Hematopoietic multipotent progenitor cell treated with erythropoietin and hydrocortisone succinate and interleukin-3 and kit ligand, for 4 days (in vitro differentiated cells): ENCODE measurements at regions not wholly inside any gene's neighbourhood (a gene's known extent, or its start where the extent isn't known, plus 50 kb on each side); places are given as distances from the start of the nearest gene placed in this dataset.
"Not testable (repeated sequence)": the region's sequence is repeated elsewhere in the genome, so short reads cannot be mapped to it uniquely, and the experiment has no call there.

Experiments used
- DNase-seq: peaks from one replicate; pipeline ENCODE4 v3.0.0-alpha.2; 2015

GRCh38 chr7:56291-56913 is 136.0 kb upstream of the FAM20C start:
- DNase-seq = no peak

DNA sequence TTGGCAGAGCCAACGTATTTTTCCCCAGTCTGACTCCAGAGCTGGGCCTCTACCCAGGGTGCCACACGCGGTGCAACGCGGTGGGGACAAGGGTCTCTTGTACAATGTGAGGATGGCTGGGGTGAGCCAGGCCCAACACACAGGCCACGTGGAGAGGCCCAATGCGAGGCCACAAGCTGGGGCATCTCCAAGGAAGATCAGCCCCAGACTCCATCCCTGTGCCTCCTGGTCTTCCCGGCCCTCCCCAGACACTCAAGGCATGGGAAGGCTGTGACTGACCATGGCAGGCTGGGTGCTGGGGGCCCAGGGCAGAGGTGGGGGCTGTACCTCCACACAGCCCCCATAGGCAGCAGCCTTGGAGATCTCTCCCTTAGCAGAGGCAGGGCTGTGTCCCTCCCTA is 135.3 kb upstream of the FAM20C start:
- DNase-seq = no peak

GRCh38 chr7:57482-58255 is 134.7 kb upstream of the FAM20C start:
- no peak for DNase-seq

- DNase-seq = no peak
These were observed 134.1 kb upstream of the FAM20C start for GRCh38 chr7:58316-58715.

DNA sequence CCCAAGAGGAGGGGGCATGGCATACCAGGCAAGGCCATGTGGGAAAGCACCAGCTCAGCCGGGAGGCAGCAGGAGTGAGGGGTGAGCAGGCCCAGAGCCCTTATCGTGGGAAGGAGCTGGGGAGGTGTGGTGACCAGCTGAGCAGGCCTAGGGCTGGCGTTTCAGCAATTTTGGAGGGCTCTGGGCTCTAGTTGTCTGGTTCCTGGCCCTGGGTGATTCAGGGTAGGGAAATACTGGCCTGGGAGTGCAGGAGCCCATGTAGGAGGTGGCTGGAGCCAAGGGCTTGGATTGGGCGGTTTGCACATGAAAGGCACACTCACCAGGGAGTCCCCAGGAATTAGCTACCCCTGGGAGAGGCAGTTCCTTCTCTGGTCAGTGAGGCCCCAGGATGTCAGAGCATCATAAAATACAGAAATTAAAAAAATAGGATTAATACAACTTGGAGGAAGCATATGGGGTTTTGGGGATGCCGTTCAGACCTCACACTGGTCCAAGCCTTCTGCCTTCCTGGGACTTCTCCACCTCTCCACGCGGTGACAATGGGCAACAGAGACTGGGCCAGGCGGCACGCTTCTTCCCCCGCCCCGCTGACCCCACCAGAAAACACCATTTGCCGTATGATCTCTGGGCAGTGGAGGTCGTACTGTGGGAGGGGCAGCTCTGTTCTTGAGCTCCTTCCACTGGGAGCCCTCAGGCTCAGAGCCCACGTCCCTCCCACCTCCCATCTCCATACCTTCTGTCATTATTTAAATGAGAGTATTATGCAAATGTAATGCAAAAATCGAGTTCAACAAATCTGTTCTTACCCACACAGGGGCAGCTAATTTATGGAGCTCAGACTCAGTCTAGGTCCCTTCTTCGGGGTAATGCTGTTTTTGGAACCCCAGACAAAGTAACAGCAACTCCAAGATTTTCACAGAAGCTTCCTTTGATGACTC is 133.0 kb upstream of the FAM20C start:
- no peak for DNase-seq

GRCh38 chr7:60017-60675 is 132.2 kb upstream of the FAM20C start:
- DNase-seq = no peak

- no peak for DNase-seq
These were observed 131.7 kb upstream of the FAM20C start for GRCh38 chr7:60706-61105.

DNA sequence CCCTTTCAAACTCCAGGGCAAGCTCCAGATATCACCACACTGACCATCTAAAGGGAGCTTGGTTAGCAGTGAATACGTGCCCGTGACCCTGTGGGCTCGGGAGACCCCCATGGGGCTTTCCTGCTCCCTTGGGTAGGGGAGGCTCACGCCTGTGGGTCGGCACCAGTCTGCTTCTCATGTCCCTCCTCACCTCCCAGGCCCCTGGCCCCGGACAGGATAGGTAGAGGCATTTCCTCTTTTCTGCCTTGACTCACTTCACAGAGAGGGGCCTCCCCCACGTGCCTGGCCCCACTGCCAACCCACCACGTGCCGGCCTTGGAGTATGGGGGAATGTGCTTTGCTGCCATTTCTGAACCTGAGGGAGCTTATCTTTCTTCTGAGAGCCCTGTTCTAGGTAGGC is 131.3 kb upstream of the FAM20C start:
- DNase-seq = peak; percentile 16

- no peak for DNase-seq
These were observed 130.6 kb upstream of the FAM20C start for GRCh38 chr7:61576-62360.

GRCh38 chr7:62361-63116 is 129.8 kb upstream of the FAM20C start:
- DNase-seq = no peak

DNA sequence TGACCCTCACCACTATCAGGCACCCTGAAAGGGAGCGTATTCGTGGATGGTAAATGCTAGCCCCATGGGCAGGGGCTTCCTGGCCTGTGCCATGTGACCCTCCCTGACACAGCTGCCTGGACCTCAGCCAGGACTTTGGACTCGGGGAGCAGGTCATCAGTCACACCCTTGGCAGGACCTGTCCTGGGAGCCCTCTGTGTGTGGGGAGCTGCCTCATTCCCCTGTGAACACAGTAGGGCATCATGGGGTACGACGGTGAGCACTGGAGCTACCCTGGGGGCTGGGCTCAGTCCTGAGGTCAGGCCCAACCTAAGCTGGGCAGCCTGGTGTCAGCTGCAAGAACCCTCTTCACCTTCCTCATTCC is 129.3 kb upstream of the FAM20C start:
- no peak for DNase-seq

DNA sequence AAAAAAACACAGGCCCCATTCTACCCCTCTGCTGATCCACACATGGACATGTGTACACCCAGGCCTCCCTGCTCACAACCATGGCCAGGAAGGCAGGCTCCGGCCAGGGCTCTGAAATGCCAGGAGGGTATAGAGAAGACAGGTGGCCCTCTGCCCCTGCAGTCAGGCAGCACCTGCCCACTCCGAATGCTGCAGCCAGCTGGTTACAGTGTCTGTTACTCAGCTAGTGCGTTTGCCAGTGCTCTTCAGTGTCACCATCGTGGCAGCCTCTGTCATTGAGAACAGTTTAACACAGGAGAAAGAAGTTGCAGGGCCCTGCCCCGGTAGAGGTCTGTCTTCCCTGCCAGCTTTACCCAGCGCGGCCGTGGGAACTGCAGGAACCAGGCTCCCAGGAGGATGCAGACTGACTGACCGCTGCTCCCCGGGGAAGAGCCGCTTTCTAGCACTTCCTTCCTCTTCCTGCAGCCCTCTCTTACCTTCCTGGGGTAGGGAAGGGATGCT is 128.8 kb upstream of the FAM20C start:
- no peak for DNase-seq

GRCh38 chr7:64098-64915 is 128.1 kb upstream of the FAM20C start:
- peak; percentile 64 for DNase-seq

DNA sequence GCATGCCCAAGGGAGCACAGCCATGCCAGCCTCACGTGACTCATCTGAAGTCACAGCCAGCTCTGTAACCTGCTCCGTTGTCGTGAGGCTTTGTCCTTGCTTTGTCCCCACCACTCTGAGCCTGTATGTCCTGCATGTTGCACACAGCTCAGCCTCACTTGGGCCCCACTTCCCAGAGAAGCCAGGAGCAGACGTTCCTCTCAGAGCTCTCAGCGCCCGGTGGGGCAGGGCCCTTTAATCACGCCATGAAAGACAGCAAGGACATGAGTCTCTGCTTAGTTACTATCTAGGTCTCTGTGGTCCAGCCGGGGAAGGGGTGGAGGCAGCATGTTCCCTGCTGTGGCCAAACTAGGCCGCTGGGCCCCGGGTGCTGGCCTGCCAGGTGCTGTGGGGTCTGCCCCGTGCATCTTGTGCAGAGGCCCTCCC is 127.4 kb upstream of the FAM20C start:
- no peak for DNase-seq

- no peak for DNase-seq
These were observed 126.8 kb upstream of the FAM20C start for GRCh38 chr7:65554-65953.

GRCh38 chr7:66296-66695 is 126.1 kb upstream of the FAM20C start:
- DNase-seq = no peak

GRCh38 chr7:66741-67140 is 125.6 kb upstream of the FAM20C start:
- no peak for DNase-seq

GRCh38 chr7:67661-68395 is 124.5 kb upstream of the FAM20C start:
- DNase-seq = no peak

DNA sequence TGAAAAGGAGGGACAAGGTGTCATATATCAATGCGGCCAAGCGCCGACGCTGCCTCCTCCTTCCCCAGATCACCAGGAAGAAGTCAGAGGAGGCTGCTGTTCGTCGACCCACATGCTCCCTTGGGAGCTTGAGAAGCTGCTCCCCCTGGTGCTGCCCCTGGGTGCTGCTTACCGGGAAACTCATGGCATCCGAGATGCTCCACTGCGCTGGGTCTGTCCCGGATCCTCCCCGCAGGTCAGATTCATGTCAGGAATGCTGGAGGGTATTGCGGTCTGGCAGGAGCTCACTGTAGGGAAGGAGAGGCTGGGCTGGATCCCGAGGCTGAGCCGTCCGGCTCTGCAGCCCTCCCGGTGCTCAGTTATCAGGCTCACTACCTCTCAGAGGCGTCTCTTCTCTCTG is 123.7 kb upstream of the FAM20C start:
- DNase-seq = no peak

DNA sequence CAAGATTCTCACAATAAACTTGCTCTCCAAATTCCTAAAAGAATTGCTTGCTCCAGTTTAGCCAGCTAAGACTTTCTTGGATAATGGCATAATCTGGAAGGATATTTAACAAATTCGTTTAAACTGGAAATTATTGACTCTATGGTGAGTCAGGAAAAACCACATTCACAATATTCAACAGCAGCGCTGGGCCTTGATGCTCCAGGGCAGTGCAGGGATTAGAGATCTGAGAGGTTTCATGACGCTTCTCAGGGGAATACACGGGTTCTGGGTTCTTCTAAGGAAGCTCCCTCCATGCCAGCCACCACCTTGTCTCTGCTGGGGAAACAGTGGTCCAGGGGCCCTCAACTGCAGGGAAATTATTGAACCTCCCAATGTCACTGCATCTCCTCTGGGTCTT is 123.3 kb upstream of the FAM20C start:
- not testable (repeated sequence) for DNase-seq
